ENCODE measurements at regions not wholly inside any gene's neighbourhood (a gene's known extent, or its start where the extent isn't known, plus 50 kb on each side); places are given as distances from the start of the nearest gene placed in this dataset.

DNA sequence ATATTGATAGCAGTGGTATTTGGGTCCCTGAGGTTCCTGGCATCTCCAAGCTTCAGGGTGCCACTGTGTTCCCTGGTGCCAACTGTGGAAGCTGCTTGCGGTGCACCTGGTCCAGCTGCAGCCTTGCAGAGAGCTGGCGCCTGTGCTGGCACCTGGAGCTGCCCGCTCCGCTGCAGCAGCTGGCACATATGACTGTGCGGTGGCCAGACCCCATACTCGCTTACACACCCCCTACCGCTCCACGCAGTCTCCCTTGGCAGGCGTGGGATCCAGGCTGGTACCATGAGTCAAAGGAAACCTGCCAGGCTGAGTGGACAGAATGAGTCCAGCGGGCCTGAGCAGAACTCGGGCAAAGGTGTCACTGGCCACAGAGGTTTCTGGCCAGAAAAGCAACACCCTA lies 89.9 kb upstream of the JAZF1 start:
- TF ChIP-seq, protein P1, sequence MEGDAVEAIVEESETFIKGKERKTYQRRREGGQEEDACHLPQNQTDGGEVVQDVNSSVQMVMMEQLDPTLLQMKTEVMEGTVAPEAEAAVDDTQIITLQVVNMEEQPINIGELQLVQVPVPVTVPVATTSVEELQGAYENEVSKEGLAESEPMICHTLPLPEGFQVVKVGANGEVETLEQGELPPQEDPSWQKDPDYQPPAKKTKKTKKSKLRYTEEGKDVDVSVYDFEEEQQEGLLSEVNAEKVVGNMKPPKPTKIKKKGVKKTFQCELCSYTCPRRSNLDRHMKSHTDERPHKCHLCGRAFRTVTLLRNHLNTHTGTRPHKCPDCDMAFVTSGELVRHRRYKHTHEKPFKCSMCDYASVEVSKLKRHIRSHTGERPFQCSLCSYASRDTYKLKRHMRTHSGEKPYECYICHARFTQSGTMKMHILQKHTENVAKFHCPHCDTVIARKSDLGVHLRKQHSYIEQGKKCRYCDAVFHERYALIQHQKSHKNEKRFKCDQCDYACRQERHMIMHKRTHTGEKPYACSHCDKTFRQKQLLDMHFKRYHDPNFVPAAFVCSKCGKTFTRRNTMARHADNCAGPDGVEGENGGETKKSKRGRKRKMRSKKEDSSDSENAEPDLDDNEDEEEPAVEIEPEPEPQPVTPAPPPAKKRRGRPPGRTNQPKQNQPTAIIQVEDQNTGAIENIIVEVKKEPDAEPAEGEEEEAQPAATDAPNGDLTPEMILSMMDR (IDR thresholded peaks at IDR 0.05; ENCODE audit: low read depth, low read length), result no peak
- H3K4me3 ChIP-seq (ENCODE audit: low read depth, low read length), result no peak overlapping the region

DNA sequence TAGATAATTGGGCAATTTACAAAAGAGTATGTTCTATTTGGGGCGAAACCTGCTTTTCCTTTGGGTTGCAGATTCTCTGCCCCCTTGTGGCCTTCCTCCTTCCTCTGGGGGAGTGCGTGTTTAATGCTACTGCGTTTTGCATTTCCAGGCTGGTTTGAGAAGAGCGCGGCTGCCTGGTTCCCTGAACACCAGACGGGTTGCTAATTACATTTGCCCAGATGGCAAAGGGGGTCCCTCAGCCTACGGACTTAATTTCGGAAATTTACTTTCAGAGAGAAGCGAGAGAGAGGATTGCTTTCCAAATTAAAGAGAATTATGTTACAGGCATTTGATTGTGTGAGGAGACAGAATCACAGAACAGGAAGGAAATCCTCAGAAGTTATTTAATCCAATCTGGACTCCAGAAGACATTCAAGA lies 91.9 kb upstream of the JAZF1 start:
- no peak overlapping the region for H3K4me3 ChIP-seq (ENCODE audit: low read depth, low read length)
- TF ChIP-seq, protein P1 (IDR thresholded peaks at IDR 0.05; ENCODE audit: low read depth, low read length), result peak; percentile 73

DNA sequence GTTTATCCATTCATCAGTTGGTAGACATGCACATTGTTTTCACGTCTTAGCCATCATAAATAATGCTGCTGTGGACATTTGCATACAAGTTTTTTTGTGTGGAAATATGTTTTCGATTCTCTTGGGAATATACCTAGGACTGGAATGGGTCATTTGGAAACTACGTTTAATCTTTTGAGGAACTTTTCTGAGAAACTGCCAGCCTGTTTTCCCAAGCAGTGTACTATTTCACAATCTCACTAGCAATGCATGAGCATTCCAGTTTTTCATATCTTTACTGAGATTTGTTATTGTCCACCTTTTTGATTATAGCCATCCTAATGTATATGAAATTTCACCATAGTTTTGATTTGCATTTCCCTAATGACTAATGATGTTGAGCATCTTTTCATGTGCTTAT lies 95.7 kb upstream of the JAZF1 start:
- TF ChIP-seq, protein P1 (IDR thresholded peaks at IDR 0.05; ENCODE audit: low read depth, low read length), result no peak
- no peak overlapping the region for H3K4me3 ChIP-seq (ENCODE audit: low read depth, low read length)

DNA sequence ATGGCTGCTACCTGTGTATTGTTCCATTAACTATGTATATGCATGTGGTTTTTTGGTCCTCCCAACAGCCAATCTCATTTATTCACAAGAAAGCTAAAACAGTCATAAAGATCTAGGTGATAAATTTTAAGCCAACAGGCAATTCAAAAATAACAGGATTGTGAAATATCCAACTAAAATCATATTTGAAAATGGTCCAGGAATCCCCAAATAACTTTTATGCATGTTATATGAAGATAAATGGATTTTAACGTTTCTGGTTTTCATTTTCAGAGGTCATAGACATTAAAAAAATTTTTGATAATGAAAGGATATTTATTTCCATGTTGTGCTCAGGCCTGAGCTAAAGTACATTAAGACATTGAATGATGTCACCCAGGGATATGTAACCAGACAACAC lies 96.8 kb upstream of the JAZF1 start:
- TF ChIP-seq, protein P1 (IDR thresholded peaks at IDR 0.05; ENCODE audit: low read depth, low read length), result no peak
- H3K4me3 ChIP-seq (ENCODE audit: low read depth, low read length), result no peak overlapping the region

DNA sequence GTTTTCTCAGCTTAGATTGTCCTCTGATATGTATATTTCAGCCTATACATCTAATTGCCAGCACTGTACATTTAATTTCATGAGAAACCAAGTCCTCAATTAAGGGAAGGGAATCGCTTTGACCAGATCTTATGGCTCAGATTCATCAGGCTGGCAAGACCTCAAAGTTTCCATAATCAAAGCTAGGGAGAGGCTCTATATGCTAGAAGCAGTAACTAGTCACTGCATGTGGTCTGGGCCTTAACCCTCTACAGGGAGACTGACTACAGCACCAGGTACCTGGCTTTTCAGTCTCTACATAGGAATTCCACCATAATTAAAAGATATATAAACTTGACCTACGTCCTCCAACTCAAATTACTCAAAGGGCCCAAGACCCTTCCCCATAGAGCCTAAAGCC lies 97.4 kb upstream of the JAZF1 start:
- H3K4me3 ChIP-seq (ENCODE audit: low read depth, low read length), result no peak overlapping the region
- TF ChIP-seq, protein P1 (IDR thresholded peaks at IDR 0.05; ENCODE audit: low read depth, low read length), result no peak

DNA sequence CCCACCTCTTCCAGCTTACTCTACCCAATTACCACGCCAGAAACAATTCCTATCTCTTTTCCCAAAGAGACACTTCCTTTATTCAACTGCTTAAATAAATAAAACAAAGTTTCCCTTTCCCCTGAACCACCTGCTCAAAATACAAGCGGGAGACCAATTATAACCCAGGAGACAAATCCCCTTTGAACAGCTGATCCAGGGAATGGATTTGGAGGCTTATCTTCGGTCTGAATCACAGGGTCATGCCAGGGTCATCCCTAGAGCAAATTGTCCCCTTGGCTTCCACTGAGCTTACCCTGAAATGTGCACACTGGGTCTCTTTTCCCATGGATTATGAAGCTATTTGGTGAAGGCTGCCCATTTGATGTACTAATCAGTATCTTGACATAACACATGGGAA lies 99.9 kb upstream of the JAZF1 start:
- H3K4me3 ChIP-seq (ENCODE audit: low read depth, low read length), result no peak overlapping the region
- TF ChIP-seq, protein P1 (IDR thresholded peaks at IDR 0.05; ENCODE audit: low read depth, low read length), result no peak

DNA sequence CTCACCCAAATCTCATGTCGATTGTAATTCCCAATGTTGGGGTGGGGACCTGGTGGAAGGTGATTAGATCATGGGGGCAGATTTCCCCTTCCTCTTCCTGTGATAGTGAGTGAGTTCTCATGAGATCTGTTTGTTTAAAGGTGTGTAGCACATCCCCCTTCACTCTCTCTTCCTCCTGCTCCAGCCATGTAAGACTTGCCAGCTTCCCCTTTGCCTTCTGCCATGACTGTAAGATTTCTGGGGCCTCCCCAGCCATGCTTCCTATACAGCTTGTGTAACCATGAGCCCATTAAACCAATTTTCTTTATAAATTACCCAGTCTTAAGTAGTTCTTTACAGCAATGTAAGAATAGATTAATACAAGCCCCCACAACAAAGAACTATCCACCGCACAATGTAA lies 109.9 kb upstream of the JAZF1 start:
- TF ChIP-seq, protein P1 (IDR thresholded peaks at IDR 0.05; ENCODE audit: low read depth, low read length), result no peak
- no peak overlapping the region for H3K4me3 ChIP-seq (ENCODE audit: low read depth, low read length)

All from WI38 (cell line).